T-cell (primary cell): ENCODE measurements at regions not wholly inside any gene's neighbourhood (a gene's known extent, or its start where the extent isn't known, plus 50 kb on each side); places are given as distances from the start of the nearest gene placed in this dataset.

Experiments
- ATAC-seq, 4 experiments: fragments of 200-7000 bp in 3 of 4; fragments of 150-1000 bp in 1 of 4; cut with Tn5 transposase; replicated peaks in 1 of 4; 1 replicate in 3 of 4; 2 replicates in 1 of 4; pipeline ENCODE4 v1.10.0; 2021; ENCODE audit warnings: moderate library complexity in 3 of 4, mild to moderate bottlenecking in 2 of 4, moderate number of reproducible peaks in 1 of 4
- CTCF ChIA-PET, 2 donors: fragments of 300-600 bp; sonication (Branson Sonifier 250); formaldehyde crosslinking; loops; one replicate each; lab custom pipeline; 2022; ENCODE audit warnings: antibody characterized with exemption in 2 of 2; lab: Charles Lee
- POLR2A ChIA-PET, 2 donors: fragments of 300-600 bp; sonication (Branson Sonifier 250); formaldehyde crosslinking; loops; one replicate each; lab custom pipeline; 2022; ENCODE audit warnings: antibody characterized with exemption in 2 of 2; lab: Charles Lee
- DNase-seq, 35 experiments: peaks; one replicate each; pipeline versions ENCODE4 v3.0.0 to v3.0.0-alpha.2; 2013 to 2023
- H3K27ac ChIP-seq: one replicate; pipeline ENCODE4 v1.5.1; 2013; ENCODE audit warnings: low read length
- H3K27me3 ChIP-seq, 2 experiments: replicated peaks in 1 of 2; 1 replicate in 1 of 2; 2 replicates in 1 of 2; pipeline versions ENCODE4 v1.6.1 to v1.7.0; 2013; ENCODE audit warnings: low read length in 1 of 2, mixed read lengths in 1 of 2; ENCODE audit not compliant: control insufficient read depth in 2 of 2, insufficient read depth in 2 of 2; ENCODE audit errors: extremely low read depth in 1 of 2
- H3K36me3 ChIP-seq, 2 donors: 1 replicate in 1 of 2; 2 replicates in 1 of 2; pipeline versions ENCODE4 v1.6.1 to v1.7.0; 2013; ENCODE audit warnings: low read length in 1 of 2; ENCODE audit not compliant: control insufficient read depth in 2 of 2, insufficient read depth in 1 of 2; ENCODE audit errors: extremely low read depth in 1 of 2
- H3K4me1 ChIP-seq, 2 experiments: 1 replicate in 1 of 2; 2 replicates in 1 of 2; pipeline versions ENCODE4 v1.6.1 to v1.7.0; 2013; ENCODE audit warnings: low read length in 2 of 2, mixed read lengths in 1 of 2; ENCODE audit not compliant: insufficient read depth in 2 of 2, control insufficient read depth in 1 of 2; ENCODE audit errors: extremely low read depth in 1 of 2
- H3K4me3 ChIP-seq, 2 donors: 1 replicate in 1 of 2; 2 replicates in 1 of 2; pipeline versions ENCODE4 v1.5.1 to v1.7.0; 2013; ENCODE audit warnings: mild to moderate bottlenecking in 2 of 2, low read length in 1 of 2, moderate library complexity in 1 of 2; ENCODE audit not compliant: control insufficient read depth in 1 of 2; ENCODE audit errors: extremely low read depth in 1 of 2
- H3K9me3 ChIP-seq: 2 replicates; pipeline ENCODE4 v1.7.0; 2013
- H3K27ac Mint-ChIP-seq, 2 donors: one replicate each; pipeline ENCODE4 v1.8.0; 2020 to 2021; ENCODE audit warnings: mild to moderate bottlenecking in 2 of 2, mixed read lengths in 2 of 2
- H3K27me3 Mint-ChIP-seq, 2 donors: one replicate each; pipeline ENCODE4 v1.8.0; 2021 to 2022; ENCODE audit warnings: mixed read lengths in 2 of 2
- H3K36me3 Mint-ChIP-seq: one replicate; pipeline ENCODE4 v1.8.0; 2021; ENCODE audit warnings: mixed read lengths
- H3K4me1 Mint-ChIP-seq, 3 donors: one replicate each; pipeline ENCODE4 v1.8.0; 2020 to 2022; ENCODE audit warnings: mixed read lengths in 3 of 3, mild to moderate bottlenecking in 1 of 3
- H3K4me3 Mint-ChIP-seq, 3 donors: one replicate each; pipeline ENCODE4 v1.8.0; 2020 to 2022; ENCODE audit warnings: mild to moderate bottlenecking in 3 of 3, mixed read lengths in 3 of 3, moderate library complexity in 3 of 3
- H3K9me3 Mint-ChIP-seq, 3 donors: one replicate each; pipeline ENCODE4 v1.8.0; 2020 to 2022; ENCODE audit warnings: mixed read lengths in 3 of 3
- WGBS: methylation state at CpG from one replicate; pipeline ENCODE4 v1.1.5; 2013; ENCODE audit warnings: missing lambda C conversion rate; ENCODE audit not compliant: insufficient coverage; 5-methylcytosine and 5-hydroxymethylcytosine counted together

GRCh38 chr16:6937641-6938040 lies 395.0 kb upstream of the RBFOX1 start:
- CTCF ChIA-PET: no interaction called here
- H3K9me3 Mint-ChIP-seq: peaks cover 11 to 15% (median 13%) of the 10 kb centered on the region in 3 donors
- DNase-seq (no peak), ATAC-seq (no peak)
- H3K36me3 ChIP-seq: no peaks in the 10 kb centered on the region
- no peaks in the 10 kb centered on the region for H3K9me3 ChIP-seq
- no peak overlapping the region for H3K27ac Mint-ChIP-seq
- H3K4me1 ChIP-seq: no peaks in the 10 kb centered on the region
- H3K36me3 Mint-ChIP-seq: no peaks in the 10 kb centered on the region
- no peak overlapping the region for H3K4me3 Mint-ChIP-seq
- H3K27me3 ChIP-seq: no peaks in the 10 kb centered on the region
- WGBS: 81% methylated on average over 4 of the region's 5 CpGs
- no peak overlapping the region for H3K27ac ChIP-seq
- POLR2A ChIA-PET: no interaction called here
- no peaks in the 10 kb centered on the region for H3K4me1 Mint-ChIP-seq
- no peaks in the 10 kb centered on the region for H3K27me3 Mint-ChIP-seq
- H3K4me3 ChIP-seq: no peak overlapping the region

GRCh38 chr16:6932871-6933385 lies 399.7 kb upstream of the RBFOX1 start:
- ATAC-seq (no peak), DNase-seq (no peak)
- Mint-ChIP-seq H3K4me3 (no peak overlapping the region), H3K9me3 (peaks cover 11 to 27% (median 12%) of the 10 kb centered on the region in 3 donors), H3K27ac (no peak overlapping the region), H3K4me1 (no peaks in the 10 kb centered on the region), H3K27me3 (no peaks in the 10 kb centered on the region), H3K36me3 (no peaks in the 10 kb centered on the region)
- POLR2A ChIA-PET: no interaction called here
- CTCF ChIA-PET: no interaction called here
- Histone ChIP-seq H3K36me3 (no peaks in the 10 kb centered on the region), H3K9me3 (no peaks in the 10 kb centered on the region), H3K27ac (no peak overlapping the region), H3K27me3 (no peaks in the 10 kb centered on the region), H3K4me3 (no peak overlapping the region), H3K4me1 (no peaks in the 10 kb centered on the region)
- 100% methylated on average over 1 of the region's 5 CpGs for WGBS

GRCh38 chr16:6929868-6930267 lies 402.8 kb upstream of the RBFOX1 start:
- no peaks in the 10 kb centered on the region for H3K27me3 ChIP-seq
- DNase-seq (no peak), ATAC-seq (no peak)
- no peaks in the 10 kb centered on the region for H3K4me1 ChIP-seq
- Mint-ChIP-seq H3K36me3 (no peaks in the 10 kb centered on the region), H3K9me3 (peaks cover 9 to 15% (median 10%) of the 10 kb centered on the region in 3 donors), H3K27me3 (no peaks in the 10 kb centered on the region), H3K4me3 (no peak overlapping the region), H3K4me1 (no peaks in the 10 kb centered on the region), H3K27ac (no peak overlapping the region)
- no peak overlapping the region for H3K4me3 ChIP-seq
- H3K36me3 ChIP-seq: no peaks in the 10 kb centered on the region
- WGBS: no CpG with 5 or more reads among the region's 4 CpGs
- ChIA-PET CTCF (no interaction called here), POLR2A (no interaction called here)
- H3K27ac ChIP-seq: no peak overlapping the region
- H3K9me3 ChIP-seq: no peaks in the 10 kb centered on the region

- Mint-ChIP-seq H3K27me3 (no peaks in the 10 kb centered on the region), H3K4me3 (no peak overlapping the region), H3K27ac (no peak overlapping the region), H3K4me1 (no peaks in the 10 kb centered on the region), H3K9me3 (peaks cover 7 to 11% (median 9%) of the 10 kb centered on the region in 3 donors), H3K36me3 (no peaks in the 10 kb centered on the region)
- no peak overlapping the region for H3K4me3 ChIP-seq
- ATAC-seq (no peak), DNase-seq (no peak)
- no peak overlapping the region for H3K27ac ChIP-seq
- ChIA-PET CTCF (no interaction called here), POLR2A (no interaction called here)
- WGBS: 76% methylated on average over 4 of the region's 7 CpGs
- H3K36me3 ChIP-seq: no peaks in the 10 kb centered on the region
- H3K9me3 ChIP-seq: no peaks in the 10 kb centered on the region
- no peaks in the 10 kb centered on the region for H3K27me3 ChIP-seq
- no peaks in the 10 kb centered on the region for H3K4me1 ChIP-seq
Observed at GRCh38 chr16:6926762-6927161, 405.9 kb upstream of the RBFOX1 start.

GRCh38 chr16:6926341-6926740 lies 406.3 kb upstream of the RBFOX1 start:
- H3K4me1 Mint-ChIP-seq: no peaks in the 10 kb centered on the region
- 90% methylated on average over 5 of the region's 6 CpGs for WGBS
- POLR2A ChIA-PET: no interaction called here

GRCh38 chr16:6918646-6919045 lies 414.0 kb upstream of the RBFOX1 start:
- POLR2A ChIA-PET: no interaction called here
- WGBS: 88% methylated on average over 6 of the region's 7 CpGs
- no peak overlapping the region for H3K27ac ChIP-seq
- ATAC-seq (no peak), DNase-seq (no peak)
- peaks cover 7 to 22% (median 13%) of the 10 kb centered on the region in 3 donors for H3K9me3 Mint-ChIP-seq
- no peaks in the 10 kb centered on the region for H3K36me3 ChIP-seq
- H3K4me3 ChIP-seq: no peak overlapping the region
- H3K4me1 Mint-ChIP-seq: no peaks in the 10 kb centered on the region
- no peaks in the 10 kb centered on the region for H3K27me3 ChIP-seq
- no peak overlapping the region for H3K4me3 Mint-ChIP-seq
- no peaks in the 10 kb centered on the region for H3K9me3 ChIP-seq
- CTCF ChIA-PET: no interaction called here
- no peak overlapping the region for H3K27ac Mint-ChIP-seq
- no peaks in the 10 kb centered on the region for H3K36me3 Mint-ChIP-seq
- H3K4me1 ChIP-seq: no peaks in the 10 kb centered on the region
- no peaks in the 10 kb centered on the region for H3K27me3 Mint-ChIP-seq

More at GRCh38 chr16:6926341-6926740, 406.3 kb upstream of the RBFOX1 start:
- Histone ChIP-seq H3K27ac (no peak overlapping the region), H3K27me3 (no peaks in the 10 kb centered on the region), H3K4me1 (no peaks in the 10 kb centered on the region), H3K36me3 (no peaks in the 10 kb centered on the region), H3K4me3 (no peak overlapping the region), H3K9me3 (no peaks in the 10 kb centered on the region)
- CTCF ChIA-PET: no interaction called here
- peaks cover 9 to 13% (median 10%) of the 10 kb centered on the region in 3 donors for H3K9me3 Mint-ChIP-seq
- H3K36me3 Mint-ChIP-seq: no peaks in the 10 kb centered on the region
- H3K27ac Mint-ChIP-seq: no peak overlapping the region
- DNase-seq (no peak), ATAC-seq (no peak)
- H3K4me3 Mint-ChIP-seq: no peak overlapping the region
- H3K27me3 Mint-ChIP-seq: no peaks in the 10 kb centered on the region

GRCh38 chr16:6916946-6917345 lies 415.7 kb upstream of the RBFOX1 start:
- DNase-seq (no peak), ATAC-seq (no peak)
- H3K9me3 Mint-ChIP-seq: peaks cover 7 to 21% (median 13%) of the 10 kb centered on the region in 3 donors
- Histone ChIP-seq H3K4me1 (no peaks in the 10 kb centered on the region), H3K27ac (no peak overlapping the region), H3K36me3 (no peaks in the 10 kb centered on the region), H3K4me3 (no peak overlapping the region), H3K9me3 (no peaks in the 10 kb centered on the region), H3K27me3 (no peaks in the 10 kb centered on the region)
- POLR2A ChIA-PET: no interaction called here
- no peaks in the 10 kb centered on the region for H3K27me3 Mint-ChIP-seq
- CTCF ChIA-PET: no interaction called here
- no peak overlapping the region for H3K27ac Mint-ChIP-seq
- no peak overlapping the region for H3K4me3 Mint-ChIP-seq
- H3K4me1 Mint-ChIP-seq: no peaks in the 10 kb centered on the region
- no CpG with 5 or more reads among the region's 2 CpGs for WGBS
- H3K36me3 Mint-ChIP-seq: no peaks in the 10 kb centered on the region
